Nephron (organoid): ENCODE measurements at regions not wholly inside any gene's neighbourhood (a gene's known extent, or its start where the extent isn't known, plus 50 kb on each side); places are given as distances from the start of the nearest gene placed in this dataset.
"Not testable (repeated sequence)": the region's sequence is repeated elsewhere in the genome, so short reads cannot be mapped to it uniquely, and the experiment has no call there.

ENCODE experiments used
- H3K27ac Mint-ChIP-seq, 3 experiments: 2 replicates each; pipeline ENCODE4 v1.8.0; 2020; ENCODE audit warnings: mixed read lengths in 3 of 3, mild to moderate bottlenecking in 2 of 3, moderate library complexity in 1 of 3
- H3K27me3 Mint-ChIP-seq: 2 replicates; pipeline ENCODE4 v1.8.0; 2021; ENCODE audit warnings: low read depth, mild to moderate bottlenecking, moderate library complexity, mixed read lengths
- H3K36me3 Mint-ChIP-seq: 2 replicates; pipeline ENCODE4 v1.8.0; 2020; ENCODE audit warnings: low read depth, mixed read lengths
- H3K4me1 Mint-ChIP-seq: 2 replicates; pipeline ENCODE4 v1.8.0; 2020; ENCODE audit warnings: mixed read lengths
- H3K4me3 Mint-ChIP-seq, 3 experiments: 2 replicates each; pipeline ENCODE4 v1.8.0; 2020; ENCODE audit warnings: mild to moderate bottlenecking in 3 of 3, mixed read lengths in 3 of 3, moderate library complexity in 2 of 3
- H3K9me3 Mint-ChIP-seq: 2 replicates; pipeline ENCODE4 v1.8.0; 2020; ENCODE audit warnings: mixed read lengths
- TF ChIP-seq, protein P1 (sequence below), 3 experiments: fragments of 200-600 bp; sonication (generic); IDR thresholded peaks; one replicate each; pipeline ENCODE4 v1.5.0; 2021; ENCODE audit warnings: antibody characterized with exemption in 3 of 3; ENCODE audit not compliant: unreplicated experiment in 3 of 3

DNA sequence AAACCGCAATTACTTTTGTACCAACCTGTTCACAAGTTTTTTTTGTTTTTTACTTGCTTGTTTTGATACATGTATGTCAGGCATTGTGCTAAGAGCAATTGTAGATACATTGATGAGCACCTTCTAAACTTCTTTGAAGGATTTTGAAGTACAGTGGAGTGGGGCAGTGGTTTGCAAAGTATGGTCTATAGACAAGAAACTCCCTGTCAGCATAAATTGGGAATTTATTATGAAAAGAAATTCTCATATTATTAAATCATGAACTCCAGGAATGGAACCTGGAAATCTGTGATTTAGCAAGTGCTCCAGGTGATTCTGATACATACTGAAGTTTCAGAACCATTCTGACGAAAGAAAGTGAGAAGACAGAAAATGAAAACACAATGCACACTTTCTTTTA, 733.4 kb downstream of the C4orf33 start:
- Mint-ChIP-seq H3K27ac (no peak overlapping the region), H3K4me3 (no peak overlapping the region), H3K27me3 (no peaks in the 10 kb centered on the region), H3K9me3 (no peaks in the 10 kb centered on the region), H3K36me3 (no peaks in the 10 kb centered on the region), H3K4me1 (no peaks in the 10 kb centered on the region)
- TF ChIP-seq, protein P1, sequence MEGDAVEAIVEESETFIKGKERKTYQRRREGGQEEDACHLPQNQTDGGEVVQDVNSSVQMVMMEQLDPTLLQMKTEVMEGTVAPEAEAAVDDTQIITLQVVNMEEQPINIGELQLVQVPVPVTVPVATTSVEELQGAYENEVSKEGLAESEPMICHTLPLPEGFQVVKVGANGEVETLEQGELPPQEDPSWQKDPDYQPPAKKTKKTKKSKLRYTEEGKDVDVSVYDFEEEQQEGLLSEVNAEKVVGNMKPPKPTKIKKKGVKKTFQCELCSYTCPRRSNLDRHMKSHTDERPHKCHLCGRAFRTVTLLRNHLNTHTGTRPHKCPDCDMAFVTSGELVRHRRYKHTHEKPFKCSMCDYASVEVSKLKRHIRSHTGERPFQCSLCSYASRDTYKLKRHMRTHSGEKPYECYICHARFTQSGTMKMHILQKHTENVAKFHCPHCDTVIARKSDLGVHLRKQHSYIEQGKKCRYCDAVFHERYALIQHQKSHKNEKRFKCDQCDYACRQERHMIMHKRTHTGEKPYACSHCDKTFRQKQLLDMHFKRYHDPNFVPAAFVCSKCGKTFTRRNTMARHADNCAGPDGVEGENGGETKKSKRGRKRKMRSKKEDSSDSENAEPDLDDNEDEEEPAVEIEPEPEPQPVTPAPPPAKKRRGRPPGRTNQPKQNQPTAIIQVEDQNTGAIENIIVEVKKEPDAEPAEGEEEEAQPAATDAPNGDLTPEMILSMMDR (IDR thresholded peaks at IDR 0.05; ENCODE audit: unreplicated experiment in 3 of 3): no peak

DNA sequence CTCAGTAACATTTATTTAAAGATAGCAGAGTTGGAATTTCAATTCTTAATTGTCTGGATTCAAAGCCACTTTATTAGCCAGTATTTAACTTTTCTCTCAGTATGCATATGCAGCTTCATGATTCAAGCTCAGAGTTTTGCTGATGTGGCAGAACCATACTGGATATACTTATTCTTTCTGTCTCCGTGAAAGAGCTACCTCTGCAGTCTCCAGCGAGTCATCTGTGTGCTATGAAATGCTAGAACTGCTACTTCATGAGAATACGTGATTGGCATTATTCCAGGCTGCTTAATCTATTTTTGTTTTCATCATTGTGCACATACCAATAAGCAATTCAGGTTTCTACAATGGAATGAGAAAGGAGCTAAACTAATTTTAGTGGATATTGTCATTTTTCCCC, 743.7 kb downstream of the C4orf33 start:
- TF ChIP-seq, protein P1 (IDR thresholded peaks at IDR 0.05; ENCODE audit: unreplicated experiment in 3 of 3): no peak
- Mint-ChIP-seq H3K27ac (no peak overlapping the region), H3K4me1 (peaks cover 3% of the 10 kb centered on the region), H3K9me3 (no peaks in the 10 kb centered on the region), H3K27me3 (no peaks in the 10 kb centered on the region), H3K4me3 (no peak overlapping the region), H3K36me3 (no peaks in the 10 kb centered on the region)

DNA sequence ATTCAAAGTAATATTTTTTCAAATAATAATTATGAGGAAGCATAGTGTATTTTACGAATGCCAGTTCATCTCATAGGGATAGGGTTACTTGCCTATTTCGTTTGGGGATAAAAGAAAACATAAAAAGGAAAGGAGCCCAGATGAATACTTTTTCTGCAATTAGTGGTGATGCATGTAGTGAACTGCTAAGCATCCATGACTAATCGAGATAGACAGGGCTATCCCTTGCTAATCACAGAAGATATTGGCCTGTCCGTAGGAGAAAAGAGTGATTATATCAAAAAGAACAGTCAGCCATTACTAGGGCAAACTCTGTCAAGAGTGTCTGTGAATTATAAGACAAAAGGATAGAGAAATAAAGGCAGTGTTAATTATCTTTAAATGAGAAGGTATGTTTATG, 746.1 kb downstream of the C4orf33 start:
- Mint-ChIP-seq H3K27me3 (no peaks in the 10 kb centered on the region), H3K36me3 (no peaks in the 10 kb centered on the region), H3K27ac (no peak overlapping the region), H3K4me1 (peaks cover 3% of the 10 kb centered on the region), H3K9me3 (no peaks in the 10 kb centered on the region), H3K4me3 (no peak overlapping the region)
- TF ChIP-seq, protein P1 (IDR thresholded peaks at IDR 0.05; ENCODE audit: unreplicated experiment in 3 of 3): no peak

DNA sequence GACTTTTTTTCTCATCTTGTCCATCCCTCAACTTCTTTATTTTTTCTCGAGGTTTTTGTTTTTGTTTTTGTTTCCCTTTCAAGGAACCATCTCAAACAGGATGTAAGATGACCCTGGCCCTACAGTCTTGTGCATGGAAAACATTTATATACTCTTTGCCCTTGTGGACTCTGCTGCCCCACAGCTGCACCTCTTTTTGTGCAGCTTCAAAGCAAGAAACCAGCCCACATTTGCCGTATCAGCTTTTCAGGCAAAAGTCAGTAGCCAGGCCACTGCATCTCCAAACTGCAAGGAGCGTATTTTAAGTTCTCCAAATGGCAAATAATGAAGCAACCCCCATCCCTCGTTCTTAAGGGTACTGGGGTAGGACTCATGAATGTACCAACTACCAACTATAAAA, 756.5 kb downstream of the C4orf33 start:
- peaks cover 2% of the 10 kb centered on the region for H3K9me3 Mint-ChIP-seq
- no peaks in the 10 kb centered on the region for H3K4me1 Mint-ChIP-seq
- TF ChIP-seq, protein P1 (IDR thresholded peaks at IDR 0.05; ENCODE audit: unreplicated experiment in 3 of 3): no peak

DNA sequence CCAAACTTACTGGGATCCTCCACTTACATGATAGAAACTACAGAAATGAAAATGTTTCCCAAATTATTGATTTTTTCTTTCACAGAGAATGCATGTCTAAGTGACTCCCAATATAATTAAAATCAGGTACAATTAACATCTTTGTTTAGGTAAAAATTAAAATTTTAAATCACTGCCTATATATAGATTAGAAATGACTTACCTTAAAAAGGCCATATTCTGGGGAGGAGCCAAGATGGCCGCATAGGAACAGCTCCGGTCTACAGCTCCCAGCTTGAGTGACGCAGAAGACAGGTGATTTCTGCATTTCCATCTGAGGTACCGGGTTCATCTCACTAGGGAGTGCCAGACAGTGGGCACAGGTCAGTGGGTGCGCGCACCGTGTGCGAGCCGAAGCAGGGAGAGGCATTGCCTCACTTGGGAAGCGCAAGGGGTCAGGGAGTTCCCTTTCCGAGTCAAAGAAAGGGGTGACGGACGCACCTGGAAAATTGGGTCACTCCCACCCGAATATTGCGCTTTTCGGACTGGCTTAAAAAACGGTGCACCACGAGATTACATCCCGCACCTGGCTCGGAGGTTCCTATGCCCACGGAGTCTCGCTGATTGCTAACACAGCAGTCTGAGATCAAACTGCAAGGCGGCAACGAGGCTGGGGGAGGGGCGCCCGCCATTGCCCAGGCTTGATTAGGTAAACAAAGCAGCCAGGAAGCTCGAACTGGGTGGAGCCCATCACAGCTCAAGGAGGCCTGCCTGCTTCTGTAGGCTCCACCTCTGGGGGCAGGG, 757.9 kb downstream of the C4orf33 start:
- H3K4me3 Mint-ChIP-seq, H3K36me3 Mint-ChIP-seq, H3K9me3 Mint-ChIP-seq, H3K4me1 Mint-ChIP-seq, H3K27ac Mint-ChIP-seq, H3K27me3 Mint-ChIP-seq: not testable (repeated sequence)

More for the DNA sequence above, 756.5 kb downstream of the C4orf33 start:
- no peak overlapping the region for H3K4me3 Mint-ChIP-seq
- no peaks in the 10 kb centered on the region for H3K27me3 Mint-ChIP-seq
- no peaks in the 10 kb centered on the region for H3K36me3 Mint-ChIP-seq
- H3K27ac Mint-ChIP-seq: no peak overlapping the region

DNA sequence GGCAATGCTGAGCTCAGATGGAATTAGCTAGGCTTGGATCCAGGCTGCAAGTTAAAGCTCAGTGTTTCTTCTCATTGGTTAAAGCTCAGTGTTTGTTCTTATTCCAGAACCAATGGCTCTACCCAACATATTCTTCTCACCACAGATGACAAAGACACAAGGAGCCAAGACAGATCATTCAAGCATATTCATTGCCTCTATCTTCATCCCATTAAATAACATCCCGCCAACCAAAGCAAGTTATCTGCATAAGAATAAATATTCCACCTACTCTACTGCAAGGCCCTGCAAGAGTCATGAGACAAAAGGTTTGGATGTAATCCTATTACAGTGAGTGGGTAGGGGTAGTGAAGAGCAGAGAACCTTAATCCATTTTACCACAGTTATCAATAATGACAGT, 766.5 kb downstream of the C4orf33 start:
- H3K4me3 Mint-ChIP-seq: no peak overlapping the region
- no peaks in the 10 kb centered on the region for H3K4me1 Mint-ChIP-seq
- no peak overlapping the region for H3K27ac Mint-ChIP-seq
- no peaks in the 10 kb centered on the region for H3K36me3 Mint-ChIP-seq
- H3K9me3 Mint-ChIP-seq: no peaks in the 10 kb centered on the region
- H3K27me3 Mint-ChIP-seq: no peaks in the 10 kb centered on the region
- TF ChIP-seq, protein P1 (IDR thresholded peaks at IDR 0.05; ENCODE audit: unreplicated experiment in 3 of 3): no peak
